ENCODE measurements at regions not wholly inside any gene's neighbourhood (a gene's known extent, or its start where the extent isn't known, plus 50 kb on each side); places are given as distances from the start of the nearest gene placed in this dataset.

DNA sequence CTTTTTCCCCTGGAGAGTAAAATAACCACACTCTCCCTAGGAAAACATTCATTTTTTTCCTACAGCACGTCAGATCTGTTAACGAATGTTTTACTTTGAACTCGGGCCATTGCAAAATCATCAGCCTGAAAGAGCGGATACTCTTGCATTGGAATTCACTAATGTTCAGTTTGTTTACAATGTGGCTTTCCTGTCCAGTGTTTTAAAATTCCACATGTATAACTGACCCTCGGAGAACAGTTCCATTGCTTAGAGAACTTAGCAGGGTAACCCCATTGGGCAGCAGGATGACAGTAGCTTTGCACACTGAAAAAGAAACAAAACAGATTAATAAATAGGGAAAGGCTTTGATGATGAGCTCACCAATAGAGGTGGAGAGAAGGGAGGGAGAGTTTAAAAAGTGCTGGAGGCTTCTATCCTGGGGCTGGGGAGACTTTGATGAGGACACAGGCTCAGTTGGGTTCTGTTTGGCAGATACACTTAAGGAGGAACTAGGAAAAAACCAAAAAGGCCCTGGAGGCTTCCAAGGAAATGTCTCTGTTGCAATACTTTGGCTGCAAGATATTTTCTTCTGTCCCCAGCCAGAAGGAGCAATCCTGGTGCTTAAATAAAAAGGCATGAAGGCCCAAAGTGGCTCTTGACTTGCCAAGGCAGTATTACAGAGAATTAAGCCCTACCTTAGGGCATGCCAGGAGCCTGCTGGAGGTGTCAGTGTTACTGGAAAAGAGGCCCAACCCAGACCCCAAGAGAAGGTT is 143.1 kb downstream of the ARSF start:
- peak; percentile 69 for DNase-seq (ENCODE audit: low read depth, low spot score)

DNA sequence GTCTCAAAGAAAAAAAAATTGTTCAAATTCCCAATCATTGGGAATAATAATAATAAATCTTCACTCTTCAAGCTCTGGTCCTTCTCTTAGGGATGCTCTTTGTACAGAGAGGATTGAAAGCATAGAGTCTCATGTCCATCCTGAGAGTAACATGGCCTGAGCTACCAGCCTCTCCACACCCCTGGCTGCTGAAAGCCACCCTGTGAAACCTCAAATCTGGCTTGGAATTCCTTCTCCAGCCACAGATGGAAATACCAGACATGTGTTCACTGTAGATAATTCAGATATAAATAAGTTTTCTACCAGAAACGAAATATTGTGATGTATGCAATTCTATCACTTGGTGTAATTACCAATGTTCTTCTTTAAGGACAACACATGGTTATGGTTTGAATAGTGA is 140.6 kb downstream of the ARSF start:
- no peak for DNase-seq (ENCODE audit: low read depth, low spot score)

DNA sequence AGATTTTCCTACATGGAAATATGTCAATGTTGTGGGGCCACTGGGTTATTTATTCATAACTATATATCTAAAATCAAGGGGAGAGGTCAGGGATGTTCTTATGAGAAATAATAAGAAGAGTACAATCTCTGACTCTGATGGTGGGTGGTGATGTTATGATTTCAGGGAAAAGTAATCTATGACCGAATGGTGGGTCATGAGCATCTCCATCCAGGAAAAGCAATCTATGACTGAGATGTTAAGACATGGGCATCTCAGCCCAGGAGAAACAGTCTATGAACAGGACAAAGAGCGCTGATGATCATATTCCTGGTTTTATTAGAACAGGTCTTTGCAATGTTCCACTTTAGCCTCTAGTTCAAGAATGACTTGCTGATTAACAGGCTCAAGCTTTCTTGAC is 137.1 kb downstream of the ARSF start:
- DNase-seq (ENCODE audit: low read depth, low spot score) = no peak

DNA sequence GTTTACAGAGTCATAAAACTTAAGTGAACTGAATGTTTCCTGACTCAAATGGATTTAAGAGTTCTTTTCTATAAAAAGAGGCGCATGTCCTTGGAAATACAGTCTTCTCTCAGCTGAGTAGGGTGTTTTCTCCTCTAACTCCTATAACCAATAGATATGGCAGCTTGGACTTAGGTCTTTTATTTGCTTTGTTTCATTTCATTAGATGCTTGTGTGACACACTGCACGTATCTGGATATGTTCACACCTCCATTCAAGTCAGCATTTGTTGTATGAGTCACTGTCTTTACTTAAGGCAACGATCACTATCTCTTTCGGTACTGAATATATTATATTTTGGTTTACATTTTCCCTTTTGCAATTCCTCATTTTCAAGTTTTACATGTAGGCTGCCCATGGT is 136.6 kb downstream of the ARSF start:
- no peak for DNase-seq (ENCODE audit: low read depth, low spot score)

- peak; percentile 36 for DNase-seq (ENCODE audit: low read depth, low spot score)
These were observed 135.2 kb downstream of the ARSF start for GRCh38 chrX:3176439-3176820.

DNA sequence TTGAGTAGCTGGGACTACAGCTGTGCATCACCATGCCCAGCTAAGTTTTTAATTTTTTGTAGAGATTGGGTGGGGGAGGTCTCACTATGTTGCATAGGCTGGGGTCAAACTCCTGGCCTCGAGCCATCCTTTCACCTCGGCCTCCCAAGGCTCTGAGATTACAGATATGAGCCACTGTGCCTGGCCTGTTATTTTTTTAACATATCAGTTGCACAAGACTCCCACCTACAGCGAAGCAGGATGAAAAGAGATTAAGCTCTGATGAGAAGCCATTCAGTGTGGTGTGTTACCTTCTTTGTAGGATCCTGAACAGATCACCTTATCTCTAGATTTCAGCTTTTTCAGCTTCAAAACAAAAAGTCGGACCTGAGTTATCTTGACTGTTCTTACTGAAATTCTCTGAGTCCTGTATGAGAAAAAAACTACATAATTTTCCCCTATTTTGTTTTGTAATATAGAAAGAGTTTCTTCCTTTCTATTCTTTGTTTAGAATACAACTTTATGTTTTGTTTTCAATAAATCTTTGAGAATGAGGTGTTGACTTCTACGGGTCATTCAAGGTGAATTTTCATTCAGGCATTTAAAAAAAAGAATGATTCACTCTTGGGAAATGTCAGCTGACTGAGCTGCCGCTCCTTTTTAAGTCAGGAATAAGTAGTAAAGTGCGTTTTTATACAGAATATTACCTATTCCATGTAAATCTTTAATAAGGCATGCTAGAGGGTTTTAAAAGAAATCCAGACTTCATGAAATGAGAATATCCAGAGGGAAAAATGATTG is 134.6 kb downstream of the ARSF start:
- peak; percentile 31 for DNase-seq (ENCODE audit: low read depth, low spot score)

GRCh38 chrX:3172156-3172555 is 130.9 kb downstream of the ARSF start:
- peak; percentile 16 for DNase-seq (ENCODE audit: low read depth, low spot score)

- DNase-seq (ENCODE audit: low read depth, low spot score) = no peak
These were observed 128.2 kb downstream of the ARSF start for GRCh38 chrX:3169421-3169820.

DNA sequence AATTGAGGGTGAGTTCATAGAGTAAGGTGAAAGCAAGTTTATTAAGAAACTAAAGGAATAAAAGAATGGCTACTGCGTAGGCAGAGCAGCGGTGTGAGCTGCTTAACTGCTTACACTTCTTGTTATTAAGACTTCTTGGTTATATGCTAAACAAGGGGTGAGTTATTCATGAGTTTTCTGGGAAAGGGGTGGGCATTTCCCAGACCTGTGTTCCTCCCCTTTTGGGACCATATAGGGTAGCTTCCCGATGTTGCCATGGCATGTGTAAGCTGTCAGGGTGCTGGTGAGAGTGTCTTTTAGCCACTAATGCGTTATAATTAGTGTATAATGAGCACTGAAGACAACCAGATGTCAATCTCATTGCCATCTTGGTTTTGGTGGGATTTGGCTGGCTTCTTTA is 126.5 kb downstream of the ARSF start:
- no peak for DNase-seq (ENCODE audit: low read depth, low spot score)

GRCh38 chrX:3166670-3167455 is 125.6 kb downstream of the ARSF start:
- no peak for DNase-seq (ENCODE audit: low read depth, low spot score)

GRCh38 chrX:3165808-3166207 is 124.5 kb downstream of the ARSF start:
- DNase-seq (ENCODE audit: low read depth, low spot score) = no peak
